ENCODE measurements at regions not wholly inside any gene's neighbourhood (a gene's known extent, or its start where the extent isn't known, plus 50 kb on each side); places are given as distances from the start of the nearest gene placed in this dataset.

DNA sequence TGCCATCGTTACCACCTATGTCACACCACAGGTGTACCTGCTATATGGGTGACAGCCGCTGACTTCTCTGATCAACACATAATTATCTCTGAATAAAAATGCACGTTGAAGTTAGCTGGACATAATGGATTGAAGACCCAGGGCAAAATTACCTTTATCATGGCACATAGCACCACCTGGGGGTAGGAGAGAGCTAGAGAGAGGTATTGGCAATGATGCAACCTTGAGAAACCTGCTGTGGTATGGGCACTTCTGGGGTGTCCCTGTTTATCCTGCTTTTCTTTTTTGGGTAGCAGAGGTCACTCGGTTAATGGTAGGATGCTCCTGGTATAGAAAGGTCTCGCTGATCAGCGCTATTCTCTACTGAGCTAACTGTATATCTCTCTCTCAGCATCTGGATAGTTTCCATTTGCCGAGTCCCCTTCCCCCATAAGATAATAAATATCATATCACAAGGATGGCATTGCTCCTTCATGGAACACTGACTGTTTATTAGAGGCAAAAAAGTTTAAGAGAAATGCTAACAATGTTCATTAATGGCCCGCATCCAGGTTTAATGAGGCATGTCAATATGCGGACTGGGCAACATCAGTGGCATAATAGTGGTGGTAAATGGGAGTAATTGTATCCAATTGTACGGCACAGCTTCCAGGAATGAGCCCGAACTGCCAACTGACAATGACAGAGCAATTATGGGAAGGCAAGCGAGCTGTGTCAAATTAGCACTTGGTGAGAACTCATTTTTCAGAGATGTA is 323.1 kb downstream of the TFEC start:
- DNase-seq, result peak; percentile 35

DNA sequence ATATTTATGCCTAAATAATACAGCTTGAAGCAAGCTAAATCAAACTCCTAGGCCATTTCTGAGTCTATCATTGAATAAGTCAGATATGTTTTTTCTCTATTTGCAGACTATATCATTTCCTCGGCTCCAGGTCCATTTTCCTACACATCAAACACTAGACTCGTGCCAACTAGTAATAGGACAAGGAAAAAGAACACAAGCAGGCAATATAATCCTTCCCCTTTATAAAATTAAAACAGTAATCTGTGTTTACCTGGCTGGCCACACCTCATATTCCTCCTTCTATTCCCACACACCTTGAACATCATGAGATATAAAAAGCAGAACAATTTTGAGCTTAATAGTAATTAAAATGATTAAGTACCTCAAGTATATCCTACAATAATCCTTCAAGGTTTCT is 325.7 kb downstream of the TFEC start:
- no peak for DNase-seq

DNA sequence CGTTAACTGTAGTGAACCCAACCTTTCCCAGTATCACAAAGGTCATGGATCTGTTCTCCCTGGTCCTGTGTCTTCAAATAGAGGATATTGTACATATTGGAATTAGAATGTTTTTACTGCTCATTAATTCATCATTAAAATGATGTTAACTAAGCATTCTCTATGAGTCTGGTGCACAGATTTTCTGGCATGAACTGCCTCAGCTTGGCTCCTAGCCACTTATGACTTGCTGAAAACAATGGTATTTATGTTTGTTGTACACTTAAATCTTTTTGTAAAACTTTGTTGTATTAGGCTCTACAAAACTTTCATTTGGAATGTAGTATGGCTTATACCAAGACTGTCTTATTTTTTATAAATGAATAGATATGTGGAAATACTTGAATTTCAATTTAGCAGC is 329.4 kb downstream of the TFEC start:
- DNase-seq, result no peak

- DNase-seq, result no peak
Observed at GRCh38 chr7:115694424-115694823, 336.1 kb downstream of the TFEC start.

DNA sequence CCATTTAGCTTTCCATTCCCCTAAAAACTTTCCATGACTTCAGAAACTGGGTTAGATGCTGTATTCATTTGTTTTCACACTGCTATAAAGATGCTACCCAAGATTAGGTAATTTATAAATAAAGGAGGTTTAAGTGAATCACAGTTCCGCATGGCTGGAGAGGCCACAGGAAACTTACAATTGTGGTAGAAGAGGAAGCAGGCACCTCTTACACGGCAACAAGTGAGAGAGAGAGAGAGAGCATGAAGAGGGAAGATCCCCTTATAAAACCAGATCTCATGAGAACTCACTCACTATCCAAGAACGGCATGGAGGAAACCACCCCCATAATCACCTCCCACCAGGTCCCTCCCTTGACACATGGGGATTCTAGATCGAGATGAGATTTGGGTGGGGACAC is 336.8 kb downstream of the TFEC start:
- no peak for DNase-seq

- DNase-seq, result peak; percentile 49
Observed at GRCh38 chr7:115689941-115690340, 340.6 kb downstream of the TFEC start.

- no peak for DNase-seq
Observed at GRCh38 chr7:115683093-115683492, 347.5 kb downstream of the TFEC start.

GRCh38 chr7:115682507-115682906 is 348.1 kb downstream of the TFEC start:
- no peak for DNase-seq

DNA sequence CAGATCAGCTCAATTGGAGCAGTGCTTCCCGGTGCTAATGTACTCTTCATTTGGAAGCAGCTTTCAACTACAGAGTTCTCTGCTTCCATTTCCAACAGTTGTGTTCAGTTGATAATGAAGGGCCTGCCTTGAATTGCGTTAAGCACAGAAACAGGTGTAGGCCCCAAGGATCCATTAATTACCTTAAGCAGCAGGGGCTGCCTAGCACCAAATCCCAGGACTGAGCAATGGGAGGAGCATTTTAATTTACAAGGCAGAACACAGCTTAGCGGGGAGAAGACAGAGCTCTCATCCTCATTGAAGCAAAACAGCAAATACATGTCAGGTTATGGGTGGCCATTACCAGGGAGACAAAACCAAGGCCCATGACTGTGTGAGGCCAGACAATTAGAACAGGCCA is 349.6 kb downstream of the TFEC start:
- DNase-seq, result no peak

GRCh38 chr7:115679976-115680375 is 350.6 kb downstream of the TFEC start:
- DNase-seq, result peak; percentile 54

DNA sequence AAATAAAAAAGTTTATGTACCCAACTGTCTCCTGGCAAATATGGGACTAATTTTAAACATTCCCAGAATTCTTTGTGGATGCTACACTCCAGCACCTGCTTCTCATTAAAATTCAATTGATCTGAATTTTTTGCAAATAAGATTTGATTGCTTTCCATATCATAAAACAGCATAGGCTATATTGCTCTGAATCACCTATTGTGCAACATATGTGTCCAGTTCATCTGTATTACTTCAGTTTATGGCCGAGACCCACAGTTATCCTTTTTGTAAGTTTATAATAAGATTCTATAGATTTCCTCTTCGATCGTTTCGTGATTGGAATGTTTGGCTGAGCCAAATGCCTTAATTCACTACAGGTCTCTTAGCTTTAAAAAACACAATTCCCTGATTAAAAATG is 351.1 kb downstream of the TFEC start:
- peak; percentile 15 for DNase-seq

DNA sequence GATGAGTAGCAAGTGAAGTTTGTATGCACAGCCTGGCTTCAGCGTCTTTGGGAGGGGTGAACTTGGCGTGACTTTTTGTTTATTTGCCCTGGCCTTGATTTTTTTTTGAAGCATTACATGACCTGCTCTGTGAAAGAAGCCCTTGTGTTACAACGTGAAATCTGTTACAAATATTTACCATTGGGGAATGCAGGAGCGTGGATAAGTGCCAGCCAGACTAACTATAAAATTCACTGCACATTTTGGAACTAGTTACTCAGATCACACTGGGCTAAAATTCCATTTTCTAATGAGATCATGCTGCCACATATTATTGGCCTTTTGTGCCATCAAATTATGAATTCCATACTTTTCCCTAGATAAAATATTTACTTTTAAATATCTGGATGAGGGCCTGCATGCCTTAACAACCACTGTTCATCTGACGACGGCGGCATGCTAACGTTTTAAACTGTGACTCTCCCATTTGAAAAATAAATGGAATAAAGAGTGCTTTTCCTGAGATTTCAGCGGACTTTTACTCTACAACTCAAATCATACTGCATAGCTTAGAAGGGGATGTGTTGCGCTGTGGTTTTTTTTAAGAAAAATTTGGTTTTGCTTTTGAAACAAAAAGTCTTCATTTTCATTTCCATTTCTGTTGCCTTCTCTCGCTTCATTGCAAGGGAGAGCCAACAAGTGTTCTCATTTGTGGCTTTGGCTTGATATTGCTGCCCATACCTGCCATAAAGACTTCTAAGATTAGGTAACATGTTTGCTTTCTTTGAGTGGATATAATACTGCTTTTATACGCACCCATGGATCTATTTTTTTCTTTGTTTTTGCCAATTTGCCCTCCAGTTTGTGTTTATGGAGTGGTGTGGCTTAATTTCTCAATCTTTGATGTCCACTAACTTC is 352.2 kb downstream of the TFEC start:
- peak; percentile 93 for DNase-seq

DNA sequence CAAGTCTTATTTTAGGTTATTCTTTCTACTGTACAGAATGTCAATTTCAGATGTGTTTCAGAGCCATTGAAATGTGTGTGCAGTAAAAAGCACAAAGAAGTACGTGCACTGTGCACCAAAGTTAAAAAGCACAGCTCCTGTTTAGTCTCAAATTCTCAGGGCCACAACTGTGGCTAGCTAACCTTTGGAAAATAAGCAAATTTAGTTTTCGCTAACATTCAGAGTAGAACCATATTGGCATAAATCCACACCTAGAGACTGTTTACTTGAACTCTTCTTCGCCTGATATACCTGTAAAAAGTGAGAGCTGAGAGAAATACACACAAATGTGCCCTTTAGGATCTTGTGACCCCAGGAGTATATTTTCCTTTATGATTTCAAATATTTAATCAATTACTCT is 353.9 kb downstream of the TFEC start:
- no peak for DNase-seq

GRCh38 chr7:115676080-115676479 is 354.5 kb downstream of the TFEC start:
- DNase-seq, result peak; percentile 53

- DNase-seq, result no peak
Observed at GRCh38 chr7:115674467-115675024, 356.0 kb downstream of the TFEC start.

- peak; percentile 76 for DNase-seq
Observed at GRCh38 chr7:115672024-115672423, 358.5 kb downstream of the TFEC start.

DNA sequence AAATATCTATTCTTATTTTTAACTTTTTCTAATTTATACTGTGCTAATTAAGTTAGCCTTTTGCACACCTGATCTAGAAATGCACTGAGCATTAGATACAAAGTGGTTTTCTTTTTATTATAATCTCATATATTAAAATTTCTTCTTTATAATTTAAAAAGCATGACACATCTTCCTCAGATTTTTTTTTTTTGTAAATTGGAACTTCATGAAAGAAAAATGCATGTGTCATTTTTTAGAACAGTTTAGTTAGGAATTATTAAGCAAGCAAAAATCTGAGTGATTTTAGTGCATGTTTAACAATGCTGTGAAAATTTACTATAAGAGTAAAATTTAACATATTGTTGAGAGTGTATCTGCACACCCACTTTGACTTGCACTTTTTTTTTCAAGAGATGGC is 367.9 kb downstream of the TFEC start:
- peak; percentile 33 for DNase-seq

GRCh38 chr7:115662120-115662519 is 368.4 kb downstream of the TFEC start:
- DNase-seq, result peak; percentile 66

GRCh38 chr7:115658223-115658622 is 372.3 kb downstream of the TFEC start:
- DNase-seq, result no peak

- peak; percentile 76 for DNase-seq
Observed at GRCh38 chr7:115654384-115655214, 376.0 kb downstream of the TFEC start.

DNA sequence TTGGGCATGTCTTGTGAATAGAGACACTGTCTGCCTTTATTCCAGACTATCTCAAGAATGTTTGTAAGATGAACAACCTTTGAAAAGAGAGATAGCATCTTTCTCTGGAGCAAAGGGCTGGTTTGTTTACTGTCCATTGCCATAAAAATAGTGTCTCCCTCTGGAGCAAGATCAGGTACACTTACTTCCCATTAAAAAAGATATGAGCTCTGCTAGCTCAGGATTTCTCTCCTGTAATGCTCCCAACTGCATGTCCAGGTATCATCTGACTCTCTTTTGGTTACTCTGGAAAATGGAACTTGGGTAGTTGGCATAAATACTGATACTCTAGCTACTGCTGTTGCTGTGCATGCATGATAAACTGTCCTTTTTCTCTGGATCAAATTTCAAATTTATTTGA is 381.1 kb downstream of the TFEC start:
- DNase-seq, result no peak

DNA sequence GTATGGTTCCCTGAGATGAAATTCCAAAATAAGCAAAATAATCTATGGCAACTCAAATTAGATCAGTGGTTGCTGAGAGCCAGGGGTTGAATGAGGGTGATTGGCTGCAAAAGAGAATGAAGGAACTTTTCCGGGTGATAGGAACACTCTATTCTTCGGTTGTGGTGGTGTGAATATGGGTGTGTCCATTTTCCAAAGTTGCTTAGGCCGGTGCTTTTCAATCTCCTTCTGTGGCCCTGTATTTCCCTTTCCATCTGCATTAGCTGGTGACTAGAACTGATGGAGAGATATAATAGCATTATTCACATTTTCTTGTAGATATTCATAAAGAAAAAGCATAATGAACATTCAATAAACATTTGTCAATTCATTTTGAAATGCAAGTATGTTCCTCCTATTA is 382.9 kb downstream of the TFEC start:
- no peak for DNase-seq

- DNase-seq, result no peak
Observed at GRCh38 chr7:115642194-115642593, 388.4 kb downstream of the TFEC start.

Data from fibroblast of skin of scalp (primary cell).